MG63 (cell line): ENCODE measurements at regions not wholly inside any gene's neighbourhood (a gene's known extent, or its start where the extent isn't known, plus 50 kb on each side); places are given as distances from the start of the nearest gene placed in this dataset.

Experiments used
- DNase-seq: peaks from one replicate; pipeline ENCODE4 v3.0.0-alpha.2; 2020
- H3K27me3 ChIP-seq: fragments of 250-450 bp; sonication (Bioruptor Pico); 2 replicates; pipeline ENCODE4 v1.5.1; 2020; ENCODE audit warnings: mild to moderate bottlenecking, moderate library complexity
- H3K36me3 ChIP-seq: fragments of 250-450 bp; sonication (Bioruptor Pico); 2 replicates; pipeline ENCODE4 v1.5.1; 2020; ENCODE audit warnings: mild to moderate bottlenecking, moderate library complexity
- H3K4me3 ChIP-seq: fragments of 250-450 bp; sonication (Bioruptor Pico); 2 replicates; pipeline ENCODE4 v1.5.1; 2020; ENCODE audit warnings: mild to moderate bottlenecking, moderate library complexity
- H3K9me3 ChIP-seq: fragments of 250-450 bp; sonication (Bioruptor Pico); 2 replicates; pipeline ENCODE4 v1.5.1; 2020; ENCODE audit warnings: mild to moderate bottlenecking, moderate library complexity

- DNase-seq, result no peak
- Histone ChIP-seq H3K36me3 (no peaks in the 10 kb centered on the region), H3K27me3 (no peaks in the 10 kb centered on the region), H3K9me3 (no peaks in the 10 kb centered on the region), H3K4me3 (no peak overlapping the region)
Observed at GRCh38 chr5:20077186-20077585, 89.2 kb upstream of the CDH18 start.

GRCh38 chr5:20056933-20057332 is 68.9 kb upstream of the CDH18 start:
- no peaks in the 10 kb centered on the region for H3K36me3 ChIP-seq
- H3K27me3 ChIP-seq, result no peaks in the 10 kb centered on the region
- no peaks in the 10 kb centered on the region for H3K9me3 ChIP-seq
- DNase-seq, result no peak
- no peak overlapping the region for H3K4me3 ChIP-seq

GRCh38 chr5:20055301-20055700 is 67.3 kb upstream of the CDH18 start:
- no peak overlapping the region for H3K4me3 ChIP-seq
- H3K27me3 ChIP-seq, result no peaks in the 10 kb centered on the region
- H3K36me3 ChIP-seq, result no peaks in the 10 kb centered on the region
- DNase-seq, result no peak
- no peaks in the 10 kb centered on the region for H3K9me3 ChIP-seq

GRCh38 chr5:20050262-20050661 is 62.3 kb upstream of the CDH18 start:
- DNase-seq, result no peak
- Histone ChIP-seq H3K27me3 (no peaks in the 10 kb centered on the region), H3K36me3 (no peaks in the 10 kb centered on the region), H3K4me3 (no peak overlapping the region), H3K9me3 (no peaks in the 10 kb centered on the region)

GRCh38 chr5:20044460-20044859 is 56.5 kb upstream of the CDH18 start:
- H3K36me3 ChIP-seq, result no peaks in the 10 kb centered on the region
- H3K4me3 ChIP-seq, result no peak overlapping the region
- H3K27me3 ChIP-seq, result no peaks in the 10 kb centered on the region
- H3K9me3 ChIP-seq, result peaks cover 4% of the 10 kb centered on the region
- DNase-seq, result no peak

GRCh38 chr5:20041326-20042274 is 53.6 kb upstream of the CDH18 start:
- H3K4me3 ChIP-seq, result no peak overlapping the region
- H3K36me3 ChIP-seq, result no peaks in the 10 kb centered on the region
- peaks cover 16% of the 10 kb centered on the region for H3K9me3 ChIP-seq
- H3K27me3 ChIP-seq, result no peaks in the 10 kb centered on the region
- DNase-seq, result no peak

GRCh38 chr5:20040901-20041300 is 52.9 kb upstream of the CDH18 start:
- DNase-seq, result no peak
- Histone ChIP-seq H3K4me3 (no peak overlapping the region), H3K9me3 (peaks cover 16% of the 10 kb centered on the region), H3K36me3 (no peaks in the 10 kb centered on the region), H3K27me3 (no peaks in the 10 kb centered on the region)
